Thymus (tissue), 11 donors: ENCODE measurements at regions not wholly inside any gene's neighbourhood (a gene's known extent, or its start where the extent isn't known, plus 50 kb on each side); places are given as distances from the start of the nearest gene placed in this dataset.
"Not testable (repeated sequence)": the region's sequence is repeated elsewhere in the genome, so short reads cannot be mapped to it uniquely, and the experiment has no call there.

Source experiments
- DNase-seq, 9 donors: peaks; one replicate each; pipeline ENCODE4 v3.0.0-alpha.2; 2013; ENCODE audit warnings: low spot score in 9 of 9, low read depth in 6 of 9, missing footprints in 1 of 9
- H3K27ac ChIP-seq, 2 donors: one replicate each; pipeline ENCODE4 v1.5.1; 2013; ENCODE audit warnings: control low read depth in 1 of 2, low read depth in 1 of 2, low read length in 1 of 2, mild to moderate bottlenecking in 1 of 2, moderate library complexity in 1 of 2
- H3K27me3 ChIP-seq, 2 donors: one replicate each; pipeline ENCODE4 v1.5.1; 2013; ENCODE audit warnings: low read length in 1 of 2; ENCODE audit not compliant: control insufficient read depth in 2 of 2, insufficient read depth in 1 of 2
- H3K36me3 ChIP-seq, 2 donors: one replicate each; pipeline ENCODE4 v1.5.1; 2013; ENCODE audit warnings: low read length in 1 of 2, mild to moderate bottlenecking in 1 of 2, moderate library complexity in 1 of 2; ENCODE audit not compliant: control insufficient read depth in 2 of 2, insufficient read depth in 2 of 2
- H3K4me1 ChIP-seq, 2 donors: one replicate each; pipeline ENCODE4 v1.5.1; 2013; ENCODE audit warnings: low read length in 2 of 2; ENCODE audit not compliant: control insufficient read depth in 2 of 2, insufficient read depth in 2 of 2
- H3K4me3 ChIP-seq, 2 donors: one replicate each; pipeline ENCODE4 v1.5.1; 2013; ENCODE audit warnings: low read length in 2 of 2, control low read depth in 1 of 2, mild to moderate bottlenecking in 1 of 2
- H3K9me3 ChIP-seq, 2 donors: one replicate each; pipeline ENCODE4 v1.5.1; 2013; ENCODE audit warnings: low read length in 1 of 2, mild to moderate bottlenecking in 1 of 2; ENCODE audit not compliant: control insufficient read depth in 2 of 2, insufficient read depth in 1 of 2
- WGBS: extraction: QIAGEN DNeasy Blood & Tissue Kit; methylation state at CpG from one replicate; pipeline ENCODE4 v1.1.7; 2013; 5-methylcytosine and 5-hydroxymethylcytosine counted together
- donor health status: healthy.

- not testable (repeated sequence) for H3K4me3 ChIP-seq, H3K9me3 ChIP-seq, DNase-seq, H3K4me1 ChIP-seq, H3K27me3 ChIP-seq, H3K27ac ChIP-seq, H3K36me3 ChIP-seq
- 94% methylated on average over 13 of the region's 13 CpGs for WGBS
These were observed 183.8 kb downstream of the LAT start for GRCh38 chr16:29168515-29169259.

GRCh38 chr16:29164442-29165089, 179.7 kb downstream of the LAT start:
- H3K4me1 ChIP-seq, DNase-seq, H3K36me3 ChIP-seq, H3K27me3 ChIP-seq, H3K27ac ChIP-seq, H3K4me3 ChIP-seq, H3K9me3 ChIP-seq: not testable (repeated sequence)
- 99% methylated on average over 7 of the region's 8 CpGs for WGBS

- H3K4me3 ChIP-seq, DNase-seq, H3K9me3 ChIP-seq, H3K36me3 ChIP-seq, H3K27me3 ChIP-seq, H3K27ac ChIP-seq: not testable (repeated sequence)
- H3K4me1 ChIP-seq: peaks cover 5 to 16% of the 10 kb centered on the region in 2 donors
- 98% methylated on average over 25 of the region's 25 CpGs for WGBS
These were observed 175.3 kb downstream of the LAT start for GRCh38 chr16:29160171-29160570.

- H3K9me3 ChIP-seq, H3K27ac ChIP-seq, DNase-seq, H3K27me3 ChIP-seq, H3K36me3 ChIP-seq, H3K4me3 ChIP-seq: not testable (repeated sequence)
- peaks cover 9 to 16% of the 10 kb centered on the region in 2 donors for H3K4me1 ChIP-seq
- 94% methylated on average over 11 of the region's 11 CpGs for WGBS
These were observed 174.8 kb downstream of the LAT start for GRCh38 chr16:29159603-29160002.

GRCh38 chr16:29158785-29159184, 173.9 kb downstream of the LAT start:
- DNase-seq: no peak
- Histone ChIP-seq H3K27ac (no peak overlapping the region), H3K4me1 (peaks cover 16 to 23% of the 10 kb centered on the region in 2 donors), H3K4me3 (no peak overlapping the region), H3K9me3 (no peaks in the 10 kb centered on the region), H3K36me3 (peaks cover 0 to 6% of the 10 kb centered on the region in 2 donors), H3K27me3 (no peaks in the 10 kb centered on the region)
- WGBS: 92% methylated on average over 29 of the region's 29 CpGs

- H3K4me1 ChIP-seq: peaks cover 22 to 29% of the 10 kb centered on the region in 2 donors
- not testable (repeated sequence) for H3K27me3 ChIP-seq, H3K9me3 ChIP-seq, H3K36me3 ChIP-seq, DNase-seq, H3K4me3 ChIP-seq, H3K27ac ChIP-seq
- 97% methylated on average over 37 of the region's 37 CpGs for WGBS
These were observed 173.4 kb downstream of the LAT start for GRCh38 chr16:29158031-29158784.

GRCh38 chr16:29157051-29157923, 172.4 kb downstream of the LAT start:
- H3K36me3 ChIP-seq, H3K9me3 ChIP-seq, H3K27me3 ChIP-seq, H3K4me3 ChIP-seq: not testable (repeated sequence)
- peak in 1 of 9 donors; percentile 64 for DNase-seq
- WGBS: 69% methylated on average over 22 of the region's 22 CpGs
- Histone ChIP-seq H3K27ac (peak overlapping the region; percentile 61 to 72), H3K4me1 (peaks cover 27 to 38% of the 10 kb centered on the region in 2 donors)

- Histone ChIP-seq H3K27ac (peak overlapping the region in 1 of 2 donors; percentile 72), H3K36me3 (peaks cover 0 to 6% of the 10 kb centered on the region in 2 donors), H3K27me3 (no peaks in the 10 kb centered on the region), H3K4me3 (no peak overlapping the region), H3K9me3 (peaks cover 0 to 3% of the 10 kb centered on the region in 2 donors), H3K4me1 (peaks cover 29 to 46% of the 10 kb centered on the region in 2 donors)
- 84% methylated on average over 11 of the region's 11 CpGs for WGBS
- no peak for DNase-seq
These were observed 171.7 kb downstream of the LAT start for GRCh38 chr16:29156511-29156910.
